ES-I3 (cell line): ENCODE measurements at regions not wholly inside any gene's neighbourhood (a gene's known extent, or its start where the extent isn't known, plus 50 kb on each side); places are given as distances from the start of the nearest gene placed in this dataset.

Source experiments
- H3K36me3 ChIP-seq: 2 replicates; pipeline ENCODE4 v1.6.1; 2013; ENCODE audit warnings: mild to moderate bottlenecking, low read length, control low read depth, moderate library complexity; ENCODE audit not compliant: insufficient read depth
- H3K4me1 ChIP-seq: 2 replicates; pipeline ENCODE4 v1.6.1; 2013; ENCODE audit warnings: mild to moderate bottlenecking, control low read depth, low read length; ENCODE audit not compliant: insufficient read depth
- H3K9ac ChIP-seq: 2 replicates; pipeline ENCODE4 v1.6.1; 2013; ENCODE audit warnings: low read depth, mild to moderate bottlenecking, low read length, moderate library complexity
- H3K9me3 ChIP-seq: 2 replicates; pipeline ENCODE4 v1.6.1; 2013; ENCODE audit warnings: mild to moderate bottlenecking, low read length, moderate library complexity; ENCODE audit not compliant: control insufficient read depth, insufficient read depth

- Histone ChIP-seq H3K9me3 (no peaks in the 10 kb centered on the region), H3K4me1 (no peaks in the 10 kb centered on the region), H3K9ac (no peak overlapping the region), H3K36me3 (no peaks in the 10 kb centered on the region)
These were observed 170.7 kb downstream of the GATA3 start for GRCh38 chr10:8225187-8225586.

- no peaks in the 10 kb centered on the region for H3K4me1 ChIP-seq
- no peaks in the 10 kb centered on the region for H3K36me3 ChIP-seq
- H3K9ac ChIP-seq = no peak overlapping the region
- no peaks in the 10 kb centered on the region for H3K9me3 ChIP-seq
These were observed 172.8 kb downstream of the GATA3 start for GRCh38 chr10:8227246-8227645.

- Histone ChIP-seq H3K9me3 (no peaks in the 10 kb centered on the region), H3K36me3 (no peaks in the 10 kb centered on the region), H3K4me1 (no peaks in the 10 kb centered on the region), H3K9ac (no peak overlapping the region)
These were observed 174.7 kb downstream of the GATA3 start for GRCh38 chr10:8229153-8229552.

GRCh38 chr10:8230902-8231301 lies 176.4 kb downstream of the GATA3 start:
- H3K36me3 ChIP-seq = no peaks in the 10 kb centered on the region
- H3K4me1 ChIP-seq = no peaks in the 10 kb centered on the region
- no peaks in the 10 kb centered on the region for H3K9me3 ChIP-seq
- H3K9ac ChIP-seq = no peak overlapping the region

- Histone ChIP-seq H3K36me3 (no peaks in the 10 kb centered on the region), H3K9me3 (no peaks in the 10 kb centered on the region), H3K9ac (no peak overlapping the region), H3K4me1 (no peaks in the 10 kb centered on the region)
These were observed 178.6 kb downstream of the GATA3 start for GRCh38 chr10:8233049-8233448.

- no peaks in the 10 kb centered on the region for H3K9me3 ChIP-seq
These were observed 179.4 kb downstream of the GATA3 start for GRCh38 chr10:8233832-8234259.

GRCh38 chr10:8235253-8236027 lies 181.0 kb downstream of the GATA3 start:
- no peak overlapping the region; the same call in 1 of the 2 replicates for H3K9ac ChIP-seq
- no peaks in the 10 kb centered on the region for H3K9me3 ChIP-seq
- no peaks in the 10 kb centered on the region for H3K4me1 ChIP-seq
- no peaks in the 10 kb centered on the region for H3K36me3 ChIP-seq

More at GRCh38 chr10:8233832-8234259, 179.4 kb downstream of the GATA3 start:
- Histone ChIP-seq H3K9ac (no peak overlapping the region), H3K36me3 (no peaks in the 10 kb centered on the region), H3K4me1 (no peaks in the 10 kb centered on the region)

- Histone ChIP-seq H3K4me1 (no peaks in the 10 kb centered on the region), H3K9ac (no peak overlapping the region), H3K9me3 (no peaks in the 10 kb centered on the region), H3K36me3 (no peaks in the 10 kb centered on the region)
These were observed 184.5 kb downstream of the GATA3 start for GRCh38 chr10:8238986-8239385.

GRCh38 chr10:8240861-8241260 lies 186.4 kb downstream of the GATA3 start:
- H3K4me1 ChIP-seq = no peaks in the 10 kb centered on the region

GRCh38 chr10:8242295-8242872 lies 187.9 kb downstream of the GATA3 start:
- Histone ChIP-seq H3K4me1 (no peaks in the 10 kb centered on the region), H3K36me3 (no peaks in the 10 kb centered on the region), H3K9ac (no peak overlapping the region), H3K9me3 (no peaks in the 10 kb centered on the region; the same call in 1 of the 2 replicates)

More at GRCh38 chr10:8240861-8241260, 186.4 kb downstream of the GATA3 start:
- Histone ChIP-seq H3K9ac (no peak overlapping the region), H3K9me3 (no peaks in the 10 kb centered on the region), H3K36me3 (no peaks in the 10 kb centered on the region)

- H3K36me3 ChIP-seq = no peaks in the 10 kb centered on the region
- H3K4me1 ChIP-seq = no peaks in the 10 kb centered on the region
- no peak overlapping the region for H3K9ac ChIP-seq
- no peaks in the 10 kb centered on the region; the same call in 1 of the 2 replicates for H3K9me3 ChIP-seq
These were observed 190.8 kb downstream of the GATA3 start for GRCh38 chr10:8245131-8245813.

- no peaks in the 10 kb centered on the region for H3K4me1 ChIP-seq
- no peak overlapping the region for H3K9ac ChIP-seq
- H3K36me3 ChIP-seq = no peaks in the 10 kb centered on the region
- no peaks in the 10 kb centered on the region; the same call in 1 of the 2 replicates for H3K9me3 ChIP-seq
These were observed 191.3 kb downstream of the GATA3 start for GRCh38 chr10:8245814-8246142.

GRCh38 chr10:8246548-8246947 lies 192.1 kb downstream of the GATA3 start:
- Histone ChIP-seq H3K9me3 (no peaks in the 10 kb centered on the region; the same call in 1 of the 2 replicates), H3K4me1 (no peaks in the 10 kb centered on the region), H3K36me3 (no peaks in the 10 kb centered on the region)

GRCh38 chr10:8247191-8247590 lies 192.7 kb downstream of the GATA3 start:
- H3K4me1 ChIP-seq = no peaks in the 10 kb centered on the region
- H3K9me3 ChIP-seq = no peaks in the 10 kb centered on the region; the same call in 1 of the 2 replicates
- H3K9ac ChIP-seq = no peak overlapping the region
- no peaks in the 10 kb centered on the region for H3K36me3 ChIP-seq

More at GRCh38 chr10:8246548-8246947, 192.1 kb downstream of the GATA3 start:
- H3K9ac ChIP-seq = no peak overlapping the region
